NCI-H82 treated with DMSO at 0.1 percent for 48 hours (cell line): ENCODE measurements at regions not wholly inside any gene's neighbourhood (a gene's known extent, or its start where the extent isn't known, plus 50 kb on each side); places are given as distances from the start of the nearest gene placed in this dataset.

Source experiments
- DNase-seq: peaks from one replicate; lab custom pipeline; 2025; ENCODE audit not compliant: unreplicated experiment; lab: John Stamatoyannopoulos, UW

DNA sequence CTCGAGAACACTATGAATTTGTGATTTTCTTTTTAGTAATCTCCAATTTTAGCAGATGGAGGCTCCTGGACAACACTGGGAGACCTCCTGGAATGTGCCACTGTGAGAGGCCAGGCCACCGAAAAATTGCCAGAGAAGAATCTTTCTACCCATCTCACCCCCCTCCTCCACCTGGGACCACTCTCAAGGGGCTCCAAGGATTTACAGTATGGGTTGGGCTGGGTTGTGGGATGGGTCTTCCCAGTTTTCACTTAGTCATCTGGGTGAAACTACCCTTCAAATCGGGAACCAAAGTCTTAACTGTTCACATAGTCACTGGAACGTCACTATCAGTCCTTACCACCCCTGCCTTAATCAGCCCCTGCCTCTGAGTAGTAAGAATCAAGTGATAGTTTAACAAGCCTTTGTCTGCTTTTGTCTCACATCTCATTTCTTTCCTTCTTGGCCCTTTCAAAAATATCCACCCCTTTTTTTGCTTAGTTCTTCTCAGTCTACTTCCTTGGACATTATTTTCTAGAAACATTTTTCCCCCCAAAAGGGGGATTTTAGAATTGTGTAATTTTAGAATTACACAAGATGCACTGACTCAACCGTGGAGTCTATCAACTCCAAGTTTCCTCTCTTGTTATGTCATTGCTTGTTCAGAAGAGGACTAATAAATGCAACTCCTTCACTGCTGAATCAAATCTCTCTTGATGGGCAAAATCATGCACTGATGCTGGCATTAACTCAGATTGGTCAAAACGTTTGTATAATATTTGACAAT, 148.2 kb upstream of the MOCS1 start:
- no peak for DNase-seq

DNA sequence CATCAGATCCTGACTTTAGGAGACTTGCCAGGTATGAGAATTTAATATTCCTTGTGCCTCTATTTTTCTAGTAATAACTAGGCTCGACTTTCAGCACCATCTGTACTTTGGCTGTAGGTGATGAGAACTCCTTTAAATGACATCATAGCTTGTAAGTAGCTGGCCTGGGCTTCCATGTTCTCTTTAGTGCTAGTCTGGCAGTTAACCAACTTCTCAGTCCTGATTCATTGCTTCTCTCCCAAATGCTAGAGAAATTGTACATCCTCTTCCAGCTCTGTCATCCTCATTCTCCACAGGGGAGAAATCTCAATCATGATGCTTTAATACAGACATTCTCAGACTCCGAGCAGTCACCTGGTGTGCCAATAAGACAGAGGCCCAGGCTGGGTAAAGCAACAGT, 143.5 kb upstream of the MOCS1 start:
- DNase-seq, result no peak

- DNase-seq, result no peak
These were observed 143.1 kb upstream of the MOCS1 start for GRCh38 chr6:40077315-40077714.

- no peak for DNase-seq
These were observed 140.9 kb upstream of the MOCS1 start for GRCh38 chr6:40075056-40075590.

- no peak for DNase-seq
These were observed 140.2 kb upstream of the MOCS1 start for GRCh38 chr6:40074306-40075055.

DNA sequence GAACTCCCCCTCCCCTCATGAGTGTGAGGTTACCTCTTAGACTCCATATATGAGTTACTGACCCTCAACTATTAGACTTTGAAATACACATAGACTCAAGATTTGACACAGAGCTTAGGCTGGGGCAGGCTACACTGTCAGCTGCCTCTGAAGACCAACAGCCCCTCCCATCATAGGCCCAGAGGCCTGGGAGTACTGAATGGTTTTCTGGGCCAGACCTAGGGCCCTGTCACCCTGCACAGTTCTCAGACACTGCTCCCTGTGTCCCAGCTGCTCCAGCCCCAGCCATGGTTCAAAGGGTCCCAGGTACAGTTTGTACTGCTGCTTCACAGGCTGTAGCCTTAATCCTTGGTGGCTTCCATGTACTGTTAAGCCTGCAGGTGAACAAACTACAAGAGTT, 132.1 kb upstream of the MOCS1 start:
- DNase-seq, result no peak

DNA sequence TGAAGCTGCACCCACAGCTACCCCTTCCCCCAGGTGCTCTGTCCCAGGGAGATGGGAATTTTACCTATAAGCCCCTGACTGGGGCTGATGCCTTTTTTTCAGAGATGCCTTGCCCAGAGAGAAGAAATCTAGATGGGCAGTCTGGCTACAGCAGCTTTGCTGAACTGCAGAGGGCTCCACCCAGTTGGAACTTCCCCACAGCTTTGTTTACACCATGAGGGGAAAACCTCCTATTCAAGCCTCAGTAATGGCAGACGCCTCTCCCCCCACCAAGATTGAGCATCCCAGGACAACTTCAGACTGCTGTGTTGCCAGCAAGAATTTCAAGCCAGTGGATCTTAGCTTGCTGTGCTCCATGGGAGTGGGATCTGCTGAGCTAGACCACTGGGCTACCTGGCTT, 122.6 kb upstream of the MOCS1 start:
- no peak for DNase-seq

GRCh38 chr6:40054602-40055001, 120.3 kb upstream of the MOCS1 start:
- DNase-seq, result no peak

DNA sequence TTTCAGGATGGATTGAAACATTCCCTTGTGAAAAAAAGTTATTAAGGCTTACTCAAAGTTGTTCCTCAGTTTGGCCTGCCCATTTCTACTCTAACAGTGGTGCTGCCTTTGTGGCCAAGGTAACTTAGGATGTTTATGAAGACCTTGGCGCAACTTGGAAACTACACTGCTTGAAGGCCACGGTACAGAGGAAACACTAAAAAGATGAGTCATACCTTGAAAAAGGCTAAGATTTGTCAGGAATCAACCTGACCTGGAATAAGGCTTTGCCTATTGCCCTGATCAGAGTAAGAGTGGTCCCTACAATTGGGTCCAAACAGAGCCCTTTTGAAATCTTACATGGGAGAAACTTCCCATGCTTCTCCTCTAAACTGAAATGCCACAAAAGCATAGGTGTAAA, 119.9 kb upstream of the MOCS1 start:
- DNase-seq, result no peak

GRCh38 chr6:40049128-40049527, 114.9 kb upstream of the MOCS1 start:
- no peak for DNase-seq

GRCh38 chr6:40044196-40044595, 109.9 kb upstream of the MOCS1 start:
- no peak for DNase-seq

DNA sequence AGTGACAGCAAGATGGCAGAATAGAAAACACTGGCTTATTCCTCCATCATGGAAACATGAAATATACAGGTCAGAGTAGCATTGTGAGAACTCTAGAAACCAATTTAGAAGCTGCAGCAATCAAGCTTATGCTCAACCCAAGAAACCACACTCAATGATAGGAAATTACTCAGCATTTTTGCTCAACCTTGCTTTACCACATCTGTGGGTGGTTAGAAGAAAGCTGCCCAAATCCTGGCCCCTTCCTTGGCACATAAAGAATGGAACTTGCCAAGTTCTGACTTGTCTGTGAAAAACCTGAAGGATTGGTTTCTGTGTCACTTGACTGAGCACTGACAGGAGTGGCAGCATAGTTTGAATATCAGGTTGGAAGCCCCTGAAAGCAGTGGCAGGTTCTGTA, 108.0 kb upstream of the MOCS1 start:
- no peak for DNase-seq

GRCh38 chr6:40039042-40039441, 104.8 kb upstream of the MOCS1 start:
- DNase-seq, result no peak

DNA sequence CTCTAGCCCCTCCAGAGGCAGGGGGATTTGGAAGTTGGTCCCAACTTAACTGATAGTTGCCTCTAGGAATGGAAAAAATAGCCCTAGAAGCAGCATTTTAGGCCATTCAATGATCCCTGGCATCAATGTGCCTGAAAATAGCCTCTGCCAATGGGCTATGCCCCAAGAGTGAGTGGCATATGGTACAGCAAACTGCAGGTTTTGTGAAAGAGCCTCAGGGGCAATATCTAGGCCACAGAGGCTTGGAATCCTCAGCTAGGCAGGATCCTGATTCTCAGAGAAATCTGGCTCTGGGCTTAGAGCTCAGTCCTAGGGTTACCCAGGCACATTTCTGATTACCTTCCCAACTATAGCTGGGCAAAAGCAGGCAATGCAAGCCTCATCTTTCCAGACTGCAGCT, 104.4 kb upstream of the MOCS1 start:
- no peak for DNase-seq

- DNase-seq, result no peak
These were observed 103.0 kb upstream of the MOCS1 start for GRCh38 chr6:40037271-40037670.

DNA sequence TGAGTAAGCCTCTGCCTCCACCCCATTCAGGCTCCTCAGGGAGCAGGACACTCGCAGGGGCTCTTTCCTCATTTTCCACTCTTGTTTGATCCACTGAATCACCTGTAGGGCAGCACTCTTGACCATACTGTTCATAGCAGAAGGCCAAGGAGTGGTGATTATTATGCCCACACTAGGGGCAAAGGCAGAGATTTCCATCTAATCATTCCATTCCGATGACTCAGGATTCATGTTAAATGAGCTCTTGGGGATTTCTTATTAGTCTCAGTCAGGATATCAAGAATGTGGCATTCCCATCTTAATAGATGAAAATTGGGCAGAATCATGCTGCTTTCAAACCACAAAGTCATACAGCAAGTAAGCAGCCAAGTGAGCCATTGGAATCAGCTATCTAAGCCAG, 101.9 kb upstream of the MOCS1 start:
- no peak for DNase-seq

DNA sequence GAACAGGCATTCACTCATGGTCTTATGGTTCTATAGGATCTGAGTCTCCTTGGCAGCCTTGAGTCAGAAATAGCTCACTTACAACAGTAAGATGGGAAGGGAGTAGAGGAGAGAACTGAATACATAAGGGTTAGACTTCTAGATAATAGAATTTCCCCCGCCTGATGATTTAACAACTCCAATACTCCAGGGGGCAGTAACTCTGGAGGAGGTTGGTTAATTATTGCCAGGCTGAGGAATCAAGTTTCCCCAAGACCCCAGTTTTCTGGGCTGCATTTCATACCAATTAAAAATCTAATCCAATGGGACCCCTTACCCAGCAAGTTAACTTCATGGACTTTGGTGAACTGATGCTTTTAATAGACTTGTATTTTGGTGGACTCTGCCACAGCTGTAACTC, 94.2 kb upstream of the MOCS1 start:
- no peak for DNase-seq

DNA sequence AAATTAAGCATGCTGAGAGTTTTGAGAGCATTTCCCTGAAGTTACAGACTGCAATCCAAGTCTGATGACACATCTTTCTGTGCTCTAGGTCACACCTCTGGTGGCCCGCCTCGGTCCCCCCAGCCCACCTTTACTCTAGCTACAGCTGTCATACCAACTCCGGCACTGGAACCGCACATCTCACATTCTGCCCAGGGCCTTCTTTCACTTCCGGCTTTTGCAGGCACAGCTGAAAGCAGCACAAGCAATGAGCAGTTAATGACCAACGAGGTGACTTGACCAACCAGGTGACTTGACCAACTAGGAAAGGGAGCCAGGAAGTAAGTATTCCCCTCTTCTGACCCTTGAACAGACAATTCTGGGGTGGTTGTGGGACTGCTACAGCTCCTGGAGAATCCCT, 88.6 kb upstream of the MOCS1 start:
- DNase-seq, result no peak

- DNase-seq, result no peak
These were observed 85.9 kb upstream of the MOCS1 start for GRCh38 chr6:40020166-40020565.

GRCh38 chr6:40015530-40015929, 81.3 kb upstream of the MOCS1 start:
- DNase-seq, result no peak

DNA sequence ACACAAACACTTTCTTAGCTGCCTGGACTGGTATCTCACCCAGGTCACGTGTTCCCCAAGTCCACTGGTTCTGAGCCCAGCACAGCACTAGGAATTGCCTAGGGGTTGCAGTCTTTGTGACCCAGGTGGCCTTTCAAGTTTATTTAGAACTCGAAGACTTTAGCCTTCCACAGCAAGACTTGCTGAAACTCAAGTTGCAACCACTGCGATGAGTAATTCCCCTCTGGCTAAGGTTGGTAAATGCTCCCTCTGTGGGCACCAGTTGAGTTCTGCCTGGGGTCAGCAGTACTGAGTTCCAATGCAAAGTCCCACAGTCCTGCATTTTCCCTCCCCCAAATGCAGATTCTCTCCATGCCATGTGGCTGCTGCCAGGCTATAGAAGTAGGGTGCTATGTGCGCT, 77.6 kb upstream of the MOCS1 start:
- DNase-seq, result no peak

DNA sequence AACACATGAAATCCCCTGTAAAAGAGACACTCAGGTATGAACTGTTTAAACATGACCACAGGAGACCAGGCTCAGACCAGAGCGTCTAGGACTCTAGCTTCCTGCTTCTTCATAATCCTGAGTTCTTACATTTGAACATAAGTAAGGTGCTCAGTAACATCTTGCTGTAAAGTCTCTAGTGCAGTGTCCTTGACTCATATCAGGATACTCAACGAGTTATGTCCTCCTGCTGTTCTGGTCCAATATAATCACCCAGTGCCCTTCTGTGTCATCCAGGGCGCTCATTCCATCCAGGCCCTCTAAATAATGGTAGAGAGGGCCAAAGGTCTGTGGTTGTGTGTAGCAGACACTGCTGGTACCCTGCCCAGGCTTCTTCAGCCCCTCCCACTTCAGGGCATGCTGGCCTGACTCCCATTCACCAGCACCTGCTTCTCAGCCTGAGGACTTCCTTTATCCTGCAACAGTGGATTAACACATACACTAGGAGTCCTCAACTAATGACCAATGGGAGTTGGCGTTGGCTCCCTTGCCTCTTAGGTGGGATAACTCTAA, 66.8 kb upstream of the MOCS1 start:
- DNase-seq, result no peak
